NCI-H446 (cell line): ENCODE measurements at regions not wholly inside any gene's neighbourhood (a gene's known extent, or its start where the extent isn't known, plus 50 kb on each side); places are given as distances from the start of the nearest gene placed in this dataset.
"Not testable (repeated sequence)": the region's sequence is repeated elsewhere in the genome, so short reads cannot be mapped to it uniquely, and the experiment has no call there.

Source experiments
- DNase-seq, 2 experiments: peaks; one replicate each; lab custom pipeline; 2025; lab: John Stamatoyannopoulos, UW

GRCh38 chr12:46884362-46884761 is 58.6 kb upstream of the SLC38A4 start:
- DNase-seq = no peak

GRCh38 chr12:46886541-46887041 is 60.8 kb upstream of the SLC38A4 start:
- no peak for DNase-seq

- DNase-seq = no peak
Measured at GRCh38 chr12:46887870-46888269, 62.1 kb upstream of the SLC38A4 start.

- no peak for DNase-seq
Measured at GRCh38 chr12:46888568-46888967, 62.8 kb upstream of the SLC38A4 start.

- no peak for DNase-seq
Measured at GRCh38 chr12:46891306-46891705, 65.5 kb upstream of the SLC38A4 start.

- no peak for DNase-seq
Measured at GRCh38 chr12:46892034-46892705, 66.4 kb upstream of the SLC38A4 start.

GRCh38 chr12:46892887-46893286 is 67.1 kb upstream of the SLC38A4 start:
- no peak for DNase-seq

GRCh38 chr12:46893434-46893833 is 67.6 kb upstream of the SLC38A4 start:
- no peak for DNase-seq

- DNase-seq = no peak
Measured at GRCh38 chr12:46895726-46896125, 69.9 kb upstream of the SLC38A4 start.

- DNase-seq = no peak
Measured at GRCh38 chr12:46896680-46897079, 70.9 kb upstream of the SLC38A4 start.

- no peak for DNase-seq
Measured at GRCh38 chr12:46898152-46898931, 72.5 kb upstream of the SLC38A4 start.

GRCh38 chr12:46898989-46899388 is 73.2 kb upstream of the SLC38A4 start:
- DNase-seq = no peak

- no peak for DNase-seq
Measured at GRCh38 chr12:46900734-46901463, 75.1 kb upstream of the SLC38A4 start.

- no peak for DNase-seq
Measured at GRCh38 chr12:46901464-46902205, 75.8 kb upstream of the SLC38A4 start.

GRCh38 chr12:46903058-46903457 is 77.3 kb upstream of the SLC38A4 start:
- DNase-seq = no peak

- DNase-seq = no peak
Measured at GRCh38 chr12:46904406-46905238, 78.8 kb upstream of the SLC38A4 start.

GRCh38 chr12:46905239-46905627 is 79.4 kb upstream of the SLC38A4 start:
- DNase-seq = not testable (repeated sequence)

- DNase-seq = no peak
Measured at GRCh38 chr12:46907791-46908190, 82.0 kb upstream of the SLC38A4 start.

GRCh38 chr12:46908236-46908935 is 82.6 kb upstream of the SLC38A4 start:
- no peak for DNase-seq

GRCh38 chr12:46908936-46909635 is 83.3 kb upstream of the SLC38A4 start:
- DNase-seq = no peak
